ENCODE measurements at regions not wholly inside any gene's neighbourhood (a gene's known extent, or its start where the extent isn't known, plus 50 kb on each side); places are given as distances from the start of the nearest gene placed in this dataset.

DNA sequence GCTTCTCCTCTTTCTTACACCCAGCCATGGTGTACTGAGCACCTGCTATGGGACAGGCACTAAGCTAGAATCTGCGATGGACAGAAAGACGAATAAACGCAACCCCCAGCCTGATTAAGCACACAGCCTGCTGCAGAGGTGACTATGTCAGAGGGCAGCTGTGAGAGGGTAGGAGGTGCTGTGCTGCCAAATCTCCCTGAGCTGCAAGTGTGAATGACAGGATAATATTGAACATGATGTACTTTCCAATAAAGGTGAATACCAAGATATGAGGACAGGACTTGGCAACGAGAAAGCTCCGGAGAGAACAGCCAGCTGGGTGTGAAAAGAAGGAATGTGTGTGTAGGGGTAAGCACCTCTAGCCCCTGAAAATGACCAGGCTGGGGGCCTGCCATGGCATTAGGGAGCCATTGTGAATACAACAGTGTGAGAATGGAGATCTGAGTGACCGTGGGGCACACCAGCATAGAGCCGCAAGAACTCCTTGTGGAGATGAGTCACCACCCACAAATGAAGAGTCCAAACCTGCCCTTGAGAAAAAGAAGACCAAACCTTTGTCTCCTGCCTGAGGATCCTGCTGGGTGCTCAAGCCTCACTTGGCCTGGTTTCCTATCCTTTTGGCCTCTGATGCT lies 83.0 kb upstream of the ATF3 start:
- TF ChIP-seq POLR2A (IDR thresholded peaks at IDR 0.05) = no peak
- TF ChIP-seq, protein P1, sequence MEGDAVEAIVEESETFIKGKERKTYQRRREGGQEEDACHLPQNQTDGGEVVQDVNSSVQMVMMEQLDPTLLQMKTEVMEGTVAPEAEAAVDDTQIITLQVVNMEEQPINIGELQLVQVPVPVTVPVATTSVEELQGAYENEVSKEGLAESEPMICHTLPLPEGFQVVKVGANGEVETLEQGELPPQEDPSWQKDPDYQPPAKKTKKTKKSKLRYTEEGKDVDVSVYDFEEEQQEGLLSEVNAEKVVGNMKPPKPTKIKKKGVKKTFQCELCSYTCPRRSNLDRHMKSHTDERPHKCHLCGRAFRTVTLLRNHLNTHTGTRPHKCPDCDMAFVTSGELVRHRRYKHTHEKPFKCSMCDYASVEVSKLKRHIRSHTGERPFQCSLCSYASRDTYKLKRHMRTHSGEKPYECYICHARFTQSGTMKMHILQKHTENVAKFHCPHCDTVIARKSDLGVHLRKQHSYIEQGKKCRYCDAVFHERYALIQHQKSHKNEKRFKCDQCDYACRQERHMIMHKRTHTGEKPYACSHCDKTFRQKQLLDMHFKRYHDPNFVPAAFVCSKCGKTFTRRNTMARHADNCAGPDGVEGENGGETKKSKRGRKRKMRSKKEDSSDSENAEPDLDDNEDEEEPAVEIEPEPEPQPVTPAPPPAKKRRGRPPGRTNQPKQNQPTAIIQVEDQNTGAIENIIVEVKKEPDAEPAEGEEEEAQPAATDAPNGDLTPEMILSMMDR (IDR thresholded peaks at IDR 0.05) = no peak
